ENCODE measurements at regions not wholly inside any gene's neighbourhood (a gene's known extent, or its start where the extent isn't known, plus 50 kb on each side); places are given as distances from the start of the nearest gene placed in this dataset.

DNA sequence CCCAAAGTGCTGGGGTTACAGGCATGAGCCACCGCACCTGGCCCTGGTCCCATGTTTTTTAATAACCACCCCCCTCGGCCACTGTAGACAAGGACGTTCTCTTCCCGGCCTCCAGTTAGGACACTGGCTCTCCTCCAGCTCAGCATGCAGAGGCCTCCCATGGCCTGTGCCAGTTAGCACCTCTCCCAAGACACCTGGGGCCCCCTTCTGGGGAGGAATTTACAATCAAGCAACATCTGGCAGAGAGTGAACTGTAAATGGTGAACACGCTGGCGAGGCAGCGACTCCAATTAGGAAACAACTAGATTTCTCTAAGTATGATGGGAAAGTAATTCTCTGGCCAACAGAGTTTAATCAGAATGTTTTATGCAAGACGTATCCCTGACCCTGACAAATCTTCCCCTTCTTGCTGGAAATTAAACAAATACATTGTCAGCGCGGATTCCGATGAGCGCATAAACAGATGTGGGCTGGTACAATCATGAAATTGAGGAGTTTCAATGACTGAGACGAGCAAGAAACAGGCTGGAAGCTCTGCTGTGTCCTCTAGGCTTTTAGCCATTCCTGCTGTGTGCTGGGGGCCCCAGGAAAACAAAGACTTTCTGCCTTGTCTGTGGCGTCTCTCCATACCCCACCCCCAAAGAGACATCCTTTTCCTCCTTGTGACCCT, 61.7 kb upstream of the DLK1 start:
- ATAC-seq (no peak), DNase-seq (no peak)
- Mint-ChIP-seq H3K27ac (no peak overlapping the region), H3K9me3 (no peaks in the 10 kb centered on the region), H3K36me3 (ENCODE audit: low read depth) (no peaks in the 10 kb centered on the region), H3K27me3 (peaks cover 11% of the 10 kb centered on the region), H3K4me3 (no peak overlapping the region), H3K4me1 (ENCODE audit: low read depth) (peaks cover 2% of the 10 kb centered on the region)
- ChIA-PET CTCF (interaction anchor here (1.2 kb wide), 1 partner anchor 12 kb away, joined by 6 read pairs; no protein-coding TSS in a partner anchor), POLR2A (no interaction called here)
- intact Hi-C loops (cut with micrococcal nuclease), result no loop called here
- TF ChIP-seq CTCF (IDR thresholded peaks at IDR 0.05), result no peak

GRCh38 chr14:100665511-100666032, 61.1 kb upstream of the DLK1 start:
- H3K4me1 Mint-ChIP-seq (ENCODE audit: low read depth), result peaks cover 2% of the 10 kb centered on the region
- ChIA-PET POLR2A (no interaction called here), CTCF (no interaction called here)
- no peak overlapping the region for H3K4me3 Mint-ChIP-seq
- TF ChIP-seq CTCF (IDR thresholded peaks at IDR 0.05), result no peak
- H3K9me3 Mint-ChIP-seq, result no peaks in the 10 kb centered on the region
- no peak for ATAC-seq
- intact Hi-C loops (cut with micrococcal nuclease), result no loop called here
- no peaks in the 10 kb centered on the region for H3K36me3 Mint-ChIP-seq (ENCODE audit: low read depth)
- H3K27ac Mint-ChIP-seq, result no peak overlapping the region
- peaks cover 11% of the 10 kb centered on the region for H3K27me3 Mint-ChIP-seq
- no peak for DNase-seq

GRCh38 chr14:100666403-100666802, 60.3 kb upstream of the DLK1 start:
- CTCF ChIA-PET, result no interaction called here
- Mint-ChIP-seq H3K27ac (no peak overlapping the region), H3K36me3 (ENCODE audit: low read depth) (no peaks in the 10 kb centered on the region), H3K27me3 (peaks cover 14% of the 10 kb centered on the region), H3K9me3 (no peaks in the 10 kb centered on the region), H3K4me3 (no peak overlapping the region), H3K4me1 (ENCODE audit: low read depth) (peaks cover 2% of the 10 kb centered on the region)
- no peak for ATAC-seq
- POLR2A ChIA-PET, result no interaction called here
- DNase-seq, result no peak
- no peak for TF ChIP-seq CTCF (IDR thresholded peaks at IDR 0.05)
- intact Hi-C loops (cut with micrococcal nuclease), result no loop called here

GRCh38 chr14:100666851-100667250, 59.8 kb upstream of the DLK1 start:
- no peak for DNase-seq

More at GRCh38 chr14:100666851-100667250, 59.8 kb upstream of the DLK1 start:
- TF ChIP-seq CTCF (IDR thresholded peaks at IDR 0.05), result no peak
- Mint-ChIP-seq H3K4me1 (ENCODE audit: low read depth) (peaks cover 2% of the 10 kb centered on the region), H3K36me3 (ENCODE audit: low read depth) (no peaks in the 10 kb centered on the region), H3K9me3 (no peaks in the 10 kb centered on the region), H3K4me3 (no peak overlapping the region), H3K27ac (no peak overlapping the region), H3K27me3 (peaks cover 18% of the 10 kb centered on the region)
- intact Hi-C loops (cut with micrococcal nuclease), result no loop called here
- ATAC-seq, result no peak
- ChIA-PET CTCF (no interaction called here), POLR2A (no interaction called here)

Data from activated CD8-positive, alpha-beta T cell treated with anti-CD3 and anti-CD28 coated beads for 36 hours (primary cell).